ENCODE measurements at regions not wholly inside any gene's neighbourhood (a gene's known extent, or its start where the extent isn't known, plus 50 kb on each side); places are given as distances from the start of the nearest gene placed in this dataset.

DNA sequence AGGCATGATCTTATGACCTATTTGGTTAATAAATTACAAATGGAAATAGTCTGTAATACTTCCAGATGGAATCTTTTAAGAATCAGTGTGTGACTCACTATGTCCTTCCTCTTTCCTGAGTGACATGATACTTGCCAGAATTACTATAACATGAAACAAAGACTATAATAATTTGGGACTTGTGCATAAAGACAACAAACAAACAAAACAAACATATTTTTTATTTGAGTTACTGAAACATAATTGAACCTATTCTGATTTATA, 1268.1 kb downstream of the OTOL1 start:
- ChIA-PET POLR2A (no interaction called here), CTCF (no interaction called here)
- intact Hi-C loops (cut with DNase I, micrococcal nuclease) = no loop called here
- no peak overlapping the region for H3K27ac Mint-ChIP-seq
- peaks cover 5% of the 10 kb centered on the region for H3K9me3 Mint-ChIP-seq (ENCODE audit: low read depth)
- no peak for ATAC-seq
- H3K4me1 Mint-ChIP-seq = no peaks in the 10 kb centered on the region
- DNase-seq = no peak
- no peaks in the 10 kb centered on the region for H3K27me3 Mint-ChIP-seq
- H3K4me3 Mint-ChIP-seq = no peak overlapping the region
- no peaks in the 10 kb centered on the region for H3K36me3 Mint-ChIP-seq (ENCODE audit: low read depth)

- no peaks in the 10 kb centered on the region for H3K4me1 Mint-ChIP-seq
- H3K9me3 Mint-ChIP-seq (ENCODE audit: low read depth) = peaks cover 5% of the 10 kb centered on the region
- intact Hi-C loops (cut with DNase I, micrococcal nuclease) = no loop called here
- no peak overlapping the region for H3K27ac Mint-ChIP-seq
- ChIA-PET CTCF (no interaction called here), POLR2A (no interaction called here)
- no peaks in the 10 kb centered on the region for H3K36me3 Mint-ChIP-seq (ENCODE audit: low read depth)
- ATAC-seq = no peak
- H3K27me3 Mint-ChIP-seq = no peaks in the 10 kb centered on the region
- H3K4me3 Mint-ChIP-seq = no peak overlapping the region
- DNase-seq = no peak
Measured at GRCh38 chr3:162765524-162765923, 1268.9 kb downstream of the OTOL1 start.

GRCh38 chr3:162769564-162769963, 1273.0 kb downstream of the OTOL1 start:
- Mint-ChIP-seq H3K27ac (no peak overlapping the region), H3K9me3 (ENCODE audit: low read depth) (peaks cover 6% of the 10 kb centered on the region), H3K36me3 (ENCODE audit: low read depth) (no peaks in the 10 kb centered on the region), H3K4me1 (no peaks in the 10 kb centered on the region), H3K27me3 (no peaks in the 10 kb centered on the region), H3K4me3 (no peak overlapping the region)
- ATAC-seq (no peak), DNase-seq (no peak)
- intact Hi-C loops (cut with DNase I, micrococcal nuclease) = no loop called here
- CTCF ChIA-PET = no interaction called here
- POLR2A ChIA-PET = no interaction called here

DNA sequence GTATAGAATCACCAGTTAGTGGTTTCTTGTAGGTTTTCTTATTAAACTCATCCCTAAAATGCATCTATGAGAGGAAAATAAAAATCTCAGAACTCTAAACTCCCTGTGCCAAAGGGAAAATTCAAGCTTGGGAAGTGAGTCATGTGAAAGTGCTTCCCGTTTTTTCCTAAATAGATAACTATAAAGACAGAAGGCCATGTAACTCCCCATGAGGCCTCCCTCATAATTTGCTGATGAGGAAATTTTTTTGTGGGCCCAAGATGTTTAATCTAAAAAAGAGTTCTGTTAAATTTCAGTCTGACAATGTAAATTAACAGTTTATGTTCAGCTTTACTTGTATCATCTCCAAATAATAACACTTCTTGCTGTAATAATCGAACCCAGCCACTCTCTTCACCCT, 1273.9 kb downstream of the OTOL1 start:
- intact Hi-C loops (cut with DNase I, micrococcal nuclease) = no loop called here
- ChIA-PET POLR2A (no interaction called here), CTCF (interaction anchor here (0.8 kb wide), 1 partner anchor 126 kb away, joined by 3 read pairs; no protein-coding TSS in a partner anchor)
- no peak for ATAC-seq
- Mint-ChIP-seq H3K9me3 (ENCODE audit: low read depth) (peaks cover 6% of the 10 kb centered on the region), H3K4me1 (no peaks in the 10 kb centered on the region), H3K27me3 (no peaks in the 10 kb centered on the region), H3K4me3 (no peak overlapping the region), H3K27ac (no peak overlapping the region), H3K36me3 (ENCODE audit: low read depth) (no peaks in the 10 kb centered on the region)
- DNase-seq = no peak

DNA sequence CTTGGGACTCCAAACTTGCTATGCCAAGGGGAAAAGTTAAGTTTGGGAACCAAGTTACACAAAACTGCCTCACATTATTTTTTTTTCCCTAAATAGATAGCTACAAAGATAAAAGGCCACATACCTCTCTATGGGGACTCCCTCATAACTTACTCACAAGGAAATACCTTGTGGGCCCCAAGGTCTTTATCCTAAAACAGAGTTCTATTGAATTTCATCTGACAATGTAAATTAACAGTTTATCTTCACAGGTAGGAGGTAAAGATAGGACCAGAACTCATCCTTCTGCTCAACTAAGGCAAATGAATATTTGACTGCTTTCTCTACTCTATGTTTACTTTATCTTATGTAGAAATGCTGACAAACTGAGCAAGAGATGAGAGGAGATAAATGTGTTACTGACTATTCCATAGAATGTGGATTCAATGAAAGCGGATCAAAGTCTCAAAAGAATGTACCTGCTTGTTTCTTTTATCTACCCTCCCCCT, 1278.0 kb downstream of the OTOL1 start:
- ChIA-PET POLR2A (no interaction called here), CTCF (no interaction called here)
- Mint-ChIP-seq H3K27ac (no peak overlapping the region), H3K4me3 (no peak overlapping the region), H3K9me3 (ENCODE audit: low read depth) (peaks cover 4% of the 10 kb centered on the region), H3K4me1 (no peaks in the 10 kb centered on the region), H3K36me3 (ENCODE audit: low read depth) (no peaks in the 10 kb centered on the region), H3K27me3 (no peaks in the 10 kb centered on the region)
- no peak for DNase-seq
- intact Hi-C loops (cut with DNase I, micrococcal nuclease) = no loop called here
- no peak for ATAC-seq

DNA sequence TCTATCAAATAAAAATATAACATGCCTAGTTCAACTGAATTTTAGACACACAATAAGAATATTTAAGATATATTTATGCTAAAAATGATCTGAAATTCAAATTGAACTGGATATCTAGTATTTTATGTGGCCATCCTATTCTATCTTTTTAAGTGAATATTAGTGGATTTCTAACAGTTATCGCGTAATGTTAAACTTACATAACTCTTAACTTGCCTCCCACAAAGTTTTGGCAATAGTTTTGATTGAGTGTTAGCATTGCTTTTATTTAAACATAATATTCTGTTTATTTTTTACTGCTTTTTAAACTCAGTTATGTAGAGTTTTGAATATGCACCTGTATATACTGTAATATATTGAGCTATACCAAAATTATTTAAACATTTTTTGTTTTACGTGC, 1279.5 kb downstream of the OTOL1 start:
- no peak for DNase-seq
- no peak overlapping the region for H3K4me3 Mint-ChIP-seq
- intact Hi-C loops (cut with DNase I, micrococcal nuclease) = no loop called here
- CTCF ChIA-PET = no interaction called here
- no peak overlapping the region for H3K27ac Mint-ChIP-seq
- POLR2A ChIA-PET = no interaction called here
- H3K27me3 Mint-ChIP-seq = no peaks in the 10 kb centered on the region
- H3K36me3 Mint-ChIP-seq (ENCODE audit: low read depth) = no peaks in the 10 kb centered on the region
- H3K9me3 Mint-ChIP-seq (ENCODE audit: low read depth) = no peaks in the 10 kb centered on the region
- H3K4me1 Mint-ChIP-seq = no peaks in the 10 kb centered on the region
- no peak for ATAC-seq

DNA sequence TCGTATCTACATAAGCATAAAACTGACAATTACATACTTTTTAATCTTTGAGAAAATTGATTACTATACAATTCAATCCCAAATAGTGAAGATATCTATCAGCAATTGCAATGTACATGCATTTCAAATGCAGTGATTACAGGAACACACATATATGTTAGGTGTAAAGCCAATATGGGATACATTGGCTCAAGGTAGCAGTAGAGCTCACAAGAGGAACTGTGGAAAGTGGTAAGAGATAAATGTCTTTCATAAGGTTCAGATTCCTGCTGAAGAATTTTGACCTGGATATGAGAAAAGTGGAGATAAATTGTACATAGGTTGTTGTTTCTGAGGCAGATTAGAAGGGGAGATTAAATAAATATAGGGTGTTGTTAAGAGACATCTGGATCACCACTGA, 1280.5 kb downstream of the OTOL1 start:
- ChIA-PET CTCF (no interaction called here), POLR2A (no interaction called here)
- Mint-ChIP-seq H3K4me3 (no peak overlapping the region), H3K27me3 (no peaks in the 10 kb centered on the region), H3K9me3 (ENCODE audit: low read depth) (no peaks in the 10 kb centered on the region), H3K36me3 (ENCODE audit: low read depth) (no peaks in the 10 kb centered on the region), H3K27ac (no peak overlapping the region), H3K4me1 (no peaks in the 10 kb centered on the region)
- intact Hi-C loops (cut with DNase I, micrococcal nuclease) = no loop called here
- DNase-seq (no peak), ATAC-seq (no peak)

DNA sequence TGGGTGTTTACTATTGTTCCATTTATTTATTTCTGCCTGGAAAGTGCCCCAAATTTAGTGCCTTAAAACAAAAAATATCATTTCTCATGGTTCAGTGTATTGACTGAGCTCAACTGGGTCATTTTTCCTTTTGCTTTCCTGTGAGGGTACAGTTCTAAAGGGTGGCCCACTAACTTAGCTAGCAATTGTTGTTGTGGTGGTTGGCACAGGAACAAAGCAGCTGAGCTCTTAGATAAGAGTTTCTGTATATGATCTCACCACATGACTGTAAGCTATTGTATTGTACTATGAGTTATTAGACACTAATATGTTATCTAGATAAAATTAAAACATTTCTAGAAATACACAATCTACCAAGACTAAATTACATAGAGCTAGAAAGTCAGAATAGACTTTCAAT, 1283.7 kb downstream of the OTOL1 start:
- H3K4me3 Mint-ChIP-seq = no peak overlapping the region
- DNase-seq (no peak), ATAC-seq (no peak)
- H3K36me3 Mint-ChIP-seq (ENCODE audit: low read depth) = no peaks in the 10 kb centered on the region
- H3K4me1 Mint-ChIP-seq = no peaks in the 10 kb centered on the region
- ChIA-PET POLR2A (no interaction called here), CTCF (no interaction called here)
- H3K27ac Mint-ChIP-seq = no peak overlapping the region
- intact Hi-C loops (cut with DNase I, micrococcal nuclease) = no loop called here
- H3K9me3 Mint-ChIP-seq (ENCODE audit: low read depth) = peaks cover under 1% of the 10 kb centered on the region
- no peaks in the 10 kb centered on the region for H3K27me3 Mint-ChIP-seq

GRCh38 chr3:162799910-162800309, 1303.3 kb downstream of the OTOL1 start:
- no peaks in the 10 kb centered on the region for H3K36me3 Mint-ChIP-seq (ENCODE audit: low read depth)
- intact Hi-C loops (cut with DNase I, micrococcal nuclease) = no loop called here

GRCh38 chr3:162802228-162802965, 1305.8 kb downstream of the OTOL1 start:
- Mint-ChIP-seq H3K4me1 (no peaks in the 10 kb centered on the region), H3K9me3 (ENCODE audit: low read depth) (no peaks in the 10 kb centered on the region), H3K27me3 (no peaks in the 10 kb centered on the region), H3K27ac (no peak overlapping the region), H3K4me3 (no peak overlapping the region), H3K36me3 (ENCODE audit: low read depth) (no peaks in the 10 kb centered on the region)
- DNase-seq = no peak
- POLR2A ChIA-PET = no interaction called here
- CTCF ChIA-PET = no interaction called here
- ATAC-seq = no peak
- intact Hi-C loops (cut with DNase I, micrococcal nuclease) = no loop called here

More at GRCh38 chr3:162799910-162800309, 1303.3 kb downstream of the OTOL1 start:
- POLR2A ChIA-PET = no interaction called here
- no peak for DNase-seq
- H3K27ac Mint-ChIP-seq = no peak overlapping the region
- ATAC-seq = no peak
- H3K27me3 Mint-ChIP-seq = no peaks in the 10 kb centered on the region
- CTCF ChIA-PET = no interaction called here
- no peak overlapping the region for H3K4me3 Mint-ChIP-seq
- H3K9me3 Mint-ChIP-seq (ENCODE audit: low read depth) = no peaks in the 10 kb centered on the region
- H3K4me1 Mint-ChIP-seq = no peaks in the 10 kb centered on the region

DNA sequence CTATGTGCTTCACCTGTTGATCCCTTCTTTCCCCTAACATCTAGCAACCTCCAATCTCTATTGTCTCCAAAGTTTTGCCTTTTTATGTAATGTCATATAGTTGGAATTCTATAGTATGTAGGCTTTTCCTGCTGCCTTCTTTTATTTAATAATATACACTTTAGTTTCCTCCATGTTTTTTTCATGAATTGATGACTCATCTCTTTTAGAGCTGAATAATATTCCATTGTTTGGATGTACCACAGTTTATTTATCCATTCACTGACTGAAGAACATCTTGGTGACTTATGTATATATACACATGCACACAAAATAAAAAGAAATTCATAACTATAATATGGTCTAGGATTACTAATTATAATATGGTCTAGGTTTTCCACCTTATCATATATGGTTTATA, 1314.2 kb downstream of the OTOL1 start:
- ATAC-seq (no peak), DNase-seq (no peak)
- no peak overlapping the region for H3K4me3 Mint-ChIP-seq
- no peaks in the 10 kb centered on the region for H3K9me3 Mint-ChIP-seq (ENCODE audit: low read depth)
- H3K27ac Mint-ChIP-seq = no peak overlapping the region
- H3K36me3 Mint-ChIP-seq (ENCODE audit: low read depth) = no peaks in the 10 kb centered on the region
- ChIA-PET POLR2A (no interaction called here), CTCF (no interaction called here)
- intact Hi-C loops (cut with DNase I, micrococcal nuclease) = no loop called here
- no peaks in the 10 kb centered on the region for H3K4me1 Mint-ChIP-seq
- H3K27me3 Mint-ChIP-seq = no peaks in the 10 kb centered on the region

DNA sequence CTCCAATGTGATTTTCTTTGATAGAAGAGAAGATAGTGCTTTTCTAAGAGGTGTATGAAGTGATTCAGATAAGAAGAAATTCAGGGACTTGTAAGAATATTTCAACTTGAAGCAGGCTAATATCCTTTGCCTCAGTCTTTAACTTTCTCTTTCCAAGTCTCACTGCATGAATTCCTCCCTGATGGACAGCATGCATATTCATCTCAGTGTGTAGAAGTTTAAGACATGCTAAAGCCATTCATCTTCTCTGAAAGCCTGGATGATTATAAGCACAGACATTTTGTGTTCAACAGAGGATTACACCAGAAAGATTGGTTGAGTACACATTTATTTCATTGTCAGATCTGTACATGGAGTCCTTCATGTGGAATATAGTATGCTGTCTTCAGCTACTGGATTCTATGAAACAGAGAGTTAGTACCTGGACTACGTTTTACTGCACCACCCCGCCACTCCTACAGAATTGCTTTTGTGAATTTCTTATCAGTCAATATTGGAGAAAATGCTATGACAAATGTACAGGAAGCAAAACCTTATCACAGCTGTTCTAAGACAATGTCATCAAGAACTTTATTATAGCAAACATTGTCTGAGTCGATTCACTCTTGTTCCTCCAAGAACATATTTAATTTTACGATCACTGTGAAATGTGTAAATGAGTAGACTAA, 1346.1 kb downstream of the OTOL1 start:
- H3K4me3 Mint-ChIP-seq = no peak overlapping the region
- no peaks in the 10 kb centered on the region for H3K4me1 Mint-ChIP-seq
- ATAC-seq (no peak), DNase-seq (no peak)
- H3K27ac Mint-ChIP-seq = no peak overlapping the region
- H3K36me3 Mint-ChIP-seq (ENCODE audit: low read depth) = no peaks in the 10 kb centered on the region
- intact Hi-C loops (cut with DNase I, micrococcal nuclease) = no loop called here
- H3K27me3 Mint-ChIP-seq = no peaks in the 10 kb centered on the region
- no peaks in the 10 kb centered on the region for H3K9me3 Mint-ChIP-seq (ENCODE audit: low read depth)
- CTCF ChIA-PET = no interaction called here
- POLR2A ChIA-PET = no interaction called here

DNA sequence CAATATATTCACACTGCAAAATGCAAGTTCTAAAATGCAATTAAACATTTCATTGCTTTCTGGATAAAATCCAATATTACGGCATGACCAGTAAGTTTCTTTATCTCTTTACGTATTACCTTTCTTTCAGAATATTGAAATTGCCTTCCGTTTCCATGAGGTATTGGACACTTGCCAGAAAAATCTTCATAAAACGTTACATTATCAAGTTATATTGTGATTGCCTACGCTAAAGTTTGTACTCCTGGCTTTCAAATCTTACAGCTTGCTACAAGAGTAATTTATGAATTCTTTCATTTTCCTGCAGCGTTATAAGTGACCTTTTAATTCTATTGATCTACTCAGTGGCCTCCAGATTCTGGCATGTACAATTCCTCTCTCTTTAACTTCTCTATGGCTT, 1349.3 kb downstream of the OTOL1 start:
- H3K27me3 Mint-ChIP-seq = no peaks in the 10 kb centered on the region
- no peak for ATAC-seq
- ChIA-PET POLR2A (no interaction called here), CTCF (no interaction called here)
- no peaks in the 10 kb centered on the region for H3K36me3 Mint-ChIP-seq (ENCODE audit: low read depth)
- no peak for DNase-seq
- H3K27ac Mint-ChIP-seq = no peak overlapping the region
- no peak overlapping the region for H3K4me3 Mint-ChIP-seq
- intact Hi-C loops (cut with DNase I, micrococcal nuclease) = no loop called here
- no peaks in the 10 kb centered on the region for H3K4me1 Mint-ChIP-seq
- H3K9me3 Mint-ChIP-seq (ENCODE audit: low read depth) = no peaks in the 10 kb centered on the region
